C4-2B (cell line): ENCODE measurements at regions not wholly inside any gene's neighbourhood (a gene's known extent, or its start where the extent isn't known, plus 50 kb on each side); places are given as distances from the start of the nearest gene placed in this dataset.

ENCODE experiments used
- H3K27ac ChIP-seq: fragments of 450-650 bp; 2 replicates; pipeline ENCODE4 v1.5.1; 2017
- CTCF ChIP-seq: fragments of 450-650 bp; conservative IDR thresholded peaks from 2 replicates; pipeline ENCODE4 v1.5.1; 2017; ENCODE audit warnings: mild to moderate bottlenecking
- ZFX ChIP-seq: fragments of 450-650 bp; IDR thresholded peaks from 2 replicates; pipeline ENCODE4 v1.6.1; 2017

- TF ChIP-seq CTCF (no peak), ZFX (no peak)
- H3K27ac ChIP-seq, result no peak overlapping the region
These were observed 416.6 kb downstream of the KIF4B start for GRCh38 chr5:155430192-155430591.

- no peak overlapping the region for H3K27ac ChIP-seq
- TF ChIP-seq ZFX (no peak), CTCF (no peak)
These were observed 420.7 kb downstream of the KIF4B start for GRCh38 chr5:155434267-155434666.

GRCh38 chr5:155434681-155435080, 421.1 kb downstream of the KIF4B start:
- TF ChIP-seq ZFX (no peak), CTCF (no peak)
- H3K27ac ChIP-seq, result no peak overlapping the region

GRCh38 chr5:155441849-155442248, 428.3 kb downstream of the KIF4B start:
- no peak for TF ChIP-seq CTCF
- TF ChIP-seq ZFX, result no peak

GRCh38 chr5:155451106-155451505, 437.6 kb downstream of the KIF4B start:
- H3K27ac ChIP-seq, result no peak overlapping the region
- TF ChIP-seq CTCF, result no peak
- TF ChIP-seq ZFX, result no peak

More at GRCh38 chr5:155441849-155442248, 428.3 kb downstream of the KIF4B start:
- H3K27ac ChIP-seq, result no peak overlapping the region

GRCh38 chr5:155455791-155456514, 442.4 kb downstream of the KIF4B start:
- no peak overlapping the region for H3K27ac ChIP-seq
- TF ChIP-seq CTCF (no peak), ZFX (no peak)

- TF ChIP-seq CTCF (no peak), ZFX (no peak)
- H3K27ac ChIP-seq, result no peak overlapping the region
These were observed 446.4 kb downstream of the KIF4B start for GRCh38 chr5:155459889-155460500.
